CD4-positive, alpha-beta T cell treated with Interleukin-15 for 4 hours (primary cell): ENCODE measurements at regions not wholly inside any gene's neighbourhood (a gene's known extent, or its start where the extent isn't known, plus 50 kb on each side); places are given as distances from the start of the nearest gene placed in this dataset.

Source experiments
- DNase-seq: peaks from one replicate; pipeline ENCODE4 v3.0.0-alpha.2; 2020; ENCODE audit warnings: low spot score

GRCh38 chr2:30371028-30371689, 75.9 kb upstream of the LCLAT1 start:
- no peak for DNase-seq

- DNase-seq = no peak
These were observed 75.2 kb upstream of the LCLAT1 start for GRCh38 chr2:30371772-30372373.

- DNase-seq = no peak
These were observed 74.2 kb upstream of the LCLAT1 start for GRCh38 chr2:30372826-30373225.

GRCh38 chr2:30373881-30374302, 73.2 kb upstream of the LCLAT1 start:
- no peak for DNase-seq

- DNase-seq = no peak
These were observed 72.7 kb upstream of the LCLAT1 start for GRCh38 chr2:30374380-30374779.

GRCh38 chr2:30375915-30376314, 71.1 kb upstream of the LCLAT1 start:
- DNase-seq = no peak

GRCh38 chr2:30379481-30379880, 67.6 kb upstream of the LCLAT1 start:
- DNase-seq = no peak

- no peak for DNase-seq
These were observed 66.2 kb upstream of the LCLAT1 start for GRCh38 chr2:30380824-30381223.

- DNase-seq = no peak
These were observed 64.8 kb upstream of the LCLAT1 start for GRCh38 chr2:30382162-30382783.

GRCh38 chr2:30382995-30383394, 64.1 kb upstream of the LCLAT1 start:
- DNase-seq = no peak

- DNase-seq = no peak
These were observed 61.7 kb upstream of the LCLAT1 start for GRCh38 chr2:30385327-30385726.

- no peak for DNase-seq
These were observed 54.9 kb upstream of the LCLAT1 start for GRCh38 chr2:30392097-30392496.

GRCh38 chr2:30393510-30393909, 53.5 kb upstream of the LCLAT1 start:
- DNase-seq = no peak

GRCh38 chr2:30394096-30394495, 53.0 kb upstream of the LCLAT1 start:
- DNase-seq = no peak

- DNase-seq = no peak
These were observed 50.4 kb upstream of the LCLAT1 start for GRCh38 chr2:30396436-30397232.
